GM10248 (cell line): ENCODE measurements at regions not wholly inside any gene's neighbourhood (a gene's known extent, or its start where the extent isn't known, plus 50 kb on each side); places are given as distances from the start of the nearest gene placed in this dataset.

Experiments used
- CTCF ChIA-PET: fragments of 300-600 bp; sonication (Branson Sonifier 250); formaldehyde crosslinking; extraction: SDS; loops from one replicate; lab custom pipeline; 2021; ENCODE audit warnings: antibody characterized with exemption; lab: Yijun Ruan, JAX
- POLR2A ChIA-PET: fragments of 350-650 bp; sonication (Branson Sonifier 250); formaldehyde crosslinking; extraction: SDS; loops from one replicate; lab custom pipeline; 2020; ENCODE audit warnings: antibody characterized with exemption; lab: Yijun Ruan, JAX
- DNase-seq: peaks from one replicate; pipeline ENCODE4 v3.0.0; 2012; ENCODE audit errors: extremely low spot score
- CTCF ChIP-seq: IDR thresholded peaks from 2 replicates; pipeline ENCODE4 v1.5.1; 2012; ENCODE audit warnings: mild to moderate bottlenecking, low read depth; ENCODE audit errors: extremely low read depth, missing control alignments, control extremely low read depth

GRCh38 chr1:104830534-104830933 lies 1080.8 kb downstream of the AMY1C start:
- DNase-seq, result no peak
- ChIA-PET CTCF (no interaction called here), POLR2A (no interaction called here)
- TF ChIP-seq CTCF, result no peak

GRCh38 chr1:104852151-104852550 lies 1102.5 kb downstream of the AMY1C start:
- TF ChIP-seq CTCF, result no peak
- ChIA-PET CTCF (no interaction called here), POLR2A (no interaction called here)
- DNase-seq, result no peak

GRCh38 chr1:104853276-104853675 lies 1103.6 kb downstream of the AMY1C start:
- CTCF ChIA-PET, result no interaction called here

GRCh38 chr1:104854529-104854928 lies 1104.8 kb downstream of the AMY1C start:
- no peak for DNase-seq
- ChIA-PET CTCF (no interaction called here), POLR2A (no interaction called here)
- TF ChIP-seq CTCF, result no peak

More at GRCh38 chr1:104853276-104853675, 1103.6 kb downstream of the AMY1C start:
- TF ChIP-seq CTCF, result no peak
- no peak for DNase-seq
- POLR2A ChIA-PET, result no interaction called here

GRCh38 chr1:104855550-104855949 lies 1105.9 kb downstream of the AMY1C start:
- POLR2A ChIA-PET, result no interaction called here
- no peak for DNase-seq
- no peak for TF ChIP-seq CTCF

GRCh38 chr1:104856091-104856490 lies 1106.4 kb downstream of the AMY1C start:
- no peak for TF ChIP-seq CTCF
- no peak for DNase-seq
- CTCF ChIA-PET, result no interaction called here
- POLR2A ChIA-PET, result no interaction called here

More at GRCh38 chr1:104855550-104855949, 1105.9 kb downstream of the AMY1C start:
- CTCF ChIA-PET, result no interaction called here

GRCh38 chr1:104856518-104856917 lies 1106.8 kb downstream of the AMY1C start:
- ChIA-PET POLR2A (no interaction called here), CTCF (no interaction called here)
- no peak for DNase-seq
- TF ChIP-seq CTCF, result no peak
